GM23248 (cell line): ENCODE measurements at regions not wholly inside any gene's neighbourhood (a gene's known extent, or its start where the extent isn't known, plus 50 kb on each side); places are given as distances from the start of the nearest gene placed in this dataset.

ENCODE experiments used
- EZH2 ChIP-seq: fragments of 200-600 bp; sonication (generic); IDR thresholded peaks from 2 replicates; pipeline ENCODE4 v1.6.1; 2018; ENCODE audit warnings: antibody characterized with exemption, mild to moderate bottlenecking; ENCODE audit not compliant: insufficient read depth, poor library complexity, severe bottlenecking
- EZH2phosphoT487 ChIP-seq: fragments of 200-600 bp; sonication (generic); IDR thresholded peaks from 2 replicates; pipeline ENCODE4 v1.6.1; 2018; ENCODE audit warnings: antibody characterized with exemption, moderate library complexity, mild to moderate bottlenecking, low read depth; ENCODE audit not compliant: insufficient read depth

DNA sequence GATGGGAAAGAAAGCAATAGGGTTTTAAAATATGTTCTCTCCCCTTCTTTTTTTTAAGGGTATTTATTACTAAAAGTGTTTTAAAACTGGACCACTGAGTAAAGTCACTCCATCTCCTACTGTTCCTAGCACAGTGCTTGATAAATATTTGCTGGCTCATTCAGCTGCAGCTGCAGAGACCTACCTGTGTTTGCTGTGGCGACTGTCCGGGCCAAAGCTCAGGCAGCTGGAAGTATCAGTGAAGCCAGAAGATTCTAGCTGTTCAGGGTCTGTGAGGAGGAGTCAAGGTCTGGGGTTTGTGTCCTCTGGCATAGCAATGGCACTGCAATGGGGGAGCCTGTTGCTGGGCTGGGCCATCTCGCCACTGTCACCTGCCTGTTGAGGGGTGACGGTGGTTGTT, 109.9 kb downstream of the RPLP1 start:
- TF ChIP-seq EZH2phosphoT487 (no peak), EZH2 (no peak)
